ENCODE measurements at regions not wholly inside any gene's neighbourhood (a gene's known extent, or its start where the extent isn't known, plus 50 kb on each side); places are given as distances from the start of the nearest gene placed in this dataset.

GRCh38 chr10:70970830-70971229, 82.5 kb upstream of the PCBD1 start:
- Histone ChIP-seq H3K27me3 (ENCODE audit: control insufficient read depth, extremely low read depth, insufficient read depth, low read length) (peaks cover 7% of the 10 kb centered on the region), H3K4me1 (ENCODE audit: control insufficient read depth, extremely low read depth, insufficient read depth, low read length) (peaks cover 3% of the 10 kb centered on the region), H3K9me1 (ENCODE audit: control insufficient read depth, extremely low read depth, insufficient read depth, low read length) (no peaks in the 10 kb centered on the region), H3K79me2 (ENCODE audit: control insufficient read depth, insufficient read depth, low read length) (no peaks in the 10 kb centered on the region), H3K9ac (ENCODE audit: control insufficient read depth, extremely low read depth, insufficient read depth, low read length) (no peak overlapping the region), H3K36me3 (ENCODE audit: control insufficient read depth in 2 of 2, extremely low read depth in 1 of 2, insufficient read depth in 2 of 2, low read length in 2 of 2) (no peaks in the 10 kb centered on the region), H3K9me3 (ENCODE audit: control insufficient read depth, low read depth, low read length) (no peaks in the 10 kb centered on the region), H2AFZ (ENCODE audit: control insufficient read depth, low read length) (no peak overlapping the region), H3K27ac (ENCODE audit: control insufficient read depth, insufficient read depth, low read length) (no peak overlapping the region), H3K4me3 (ENCODE audit: control insufficient read depth in 2 of 3, extremely low read depth in 1 of 3, insufficient read depth in 2 of 3, low read depth in 1 of 3, low read length in 3 of 3) (no peak overlapping the region), H3K4me2 (ENCODE audit: control insufficient read depth, extremely low read depth, insufficient read depth, low read depth, low read length) (no peak overlapping the region), H4K20me1 (ENCODE audit: control insufficient read depth, extremely low read depth, insufficient read depth, low read length) (no peaks in the 10 kb centered on the region)
- DNase-seq (ENCODE audit: low read depth, low spot score): no peak
- FAIRE-seq: no peak
- dilution Hi-C loops (cut with MboI; ENCODE audit: extremely low pct_ligation_motif_present, low sequenced_read_pairs): no loop called here
- TF ChIP-seq, protein P1, sequence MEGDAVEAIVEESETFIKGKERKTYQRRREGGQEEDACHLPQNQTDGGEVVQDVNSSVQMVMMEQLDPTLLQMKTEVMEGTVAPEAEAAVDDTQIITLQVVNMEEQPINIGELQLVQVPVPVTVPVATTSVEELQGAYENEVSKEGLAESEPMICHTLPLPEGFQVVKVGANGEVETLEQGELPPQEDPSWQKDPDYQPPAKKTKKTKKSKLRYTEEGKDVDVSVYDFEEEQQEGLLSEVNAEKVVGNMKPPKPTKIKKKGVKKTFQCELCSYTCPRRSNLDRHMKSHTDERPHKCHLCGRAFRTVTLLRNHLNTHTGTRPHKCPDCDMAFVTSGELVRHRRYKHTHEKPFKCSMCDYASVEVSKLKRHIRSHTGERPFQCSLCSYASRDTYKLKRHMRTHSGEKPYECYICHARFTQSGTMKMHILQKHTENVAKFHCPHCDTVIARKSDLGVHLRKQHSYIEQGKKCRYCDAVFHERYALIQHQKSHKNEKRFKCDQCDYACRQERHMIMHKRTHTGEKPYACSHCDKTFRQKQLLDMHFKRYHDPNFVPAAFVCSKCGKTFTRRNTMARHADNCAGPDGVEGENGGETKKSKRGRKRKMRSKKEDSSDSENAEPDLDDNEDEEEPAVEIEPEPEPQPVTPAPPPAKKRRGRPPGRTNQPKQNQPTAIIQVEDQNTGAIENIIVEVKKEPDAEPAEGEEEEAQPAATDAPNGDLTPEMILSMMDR (optimal IDR thresholded peaks at IDR 0.05 in 1 of 3, IDR thresholded peaks at IDR 0.05 in 1 of 3, conservative IDR thresholded peaks at IDR 0.05 in 1 of 3; ENCODE audit: extremely low read depth in 1 of 3, insufficient read depth in 2 of 3, low read length in 3 of 3): no peak
- TF ChIP-seq EZH2 (IDR thresholded peaks at IDR 0.05; ENCODE audit: low read length): no peak

- Histone ChIP-seq H3K9ac (ENCODE audit: control insufficient read depth, extremely low read depth, insufficient read depth, low read length) (no peak overlapping the region), H3K79me2 (ENCODE audit: control insufficient read depth, insufficient read depth, low read length) (no peaks in the 10 kb centered on the region), H3K27me3 (ENCODE audit: control insufficient read depth, extremely low read depth, insufficient read depth, low read length) (no peaks in the 10 kb centered on the region), H3K4me1 (ENCODE audit: control insufficient read depth, extremely low read depth, insufficient read depth, low read length) (peaks cover 3% of the 10 kb centered on the region), H4K20me1 (ENCODE audit: control insufficient read depth, extremely low read depth, insufficient read depth, low read length) (no peaks in the 10 kb centered on the region), H3K9me1 (ENCODE audit: control insufficient read depth, extremely low read depth, insufficient read depth, low read length) (no peaks in the 10 kb centered on the region), H2AFZ (ENCODE audit: control insufficient read depth, low read length) (no peak overlapping the region), H3K36me3 (ENCODE audit: control insufficient read depth in 2 of 2, extremely low read depth in 1 of 2, insufficient read depth in 2 of 2, low read length in 2 of 2) (no peaks in the 10 kb centered on the region), H3K4me2 (ENCODE audit: control insufficient read depth, extremely low read depth, insufficient read depth, low read depth, low read length) (no peak overlapping the region), H3K4me3 (ENCODE audit: control insufficient read depth in 2 of 3, extremely low read depth in 1 of 3, insufficient read depth in 2 of 3, low read depth in 1 of 3, low read length in 3 of 3) (no peak overlapping the region), H3K27ac (ENCODE audit: control insufficient read depth, insufficient read depth, low read length) (no peak overlapping the region), H3K9me3 (ENCODE audit: control insufficient read depth, low read depth, low read length) (no peaks in the 10 kb centered on the region)
- dilution Hi-C loops (cut with MboI; ENCODE audit: extremely low pct_ligation_motif_present, low sequenced_read_pairs): no loop called here
- FAIRE-seq (no peak), DNase-seq (ENCODE audit: low read depth, low spot score) (no peak)
- TF ChIP-seq, protein P1 (optimal IDR thresholded peaks at IDR 0.05 in 1 of 3, IDR thresholded peaks at IDR 0.05 in 1 of 3, conservative IDR thresholded peaks at IDR 0.05 in 1 of 3; ENCODE audit: extremely low read depth in 1 of 3, insufficient read depth in 2 of 3, low read length in 3 of 3): no peak
- no peak for TF ChIP-seq EZH2 (IDR thresholded peaks at IDR 0.05; ENCODE audit: low read length)
Observed at GRCh38 chr10:70973275-70973674, 84.9 kb upstream of the PCBD1 start.

Measured in keratinocyte (primary cell).